HEK293 (cell line): ENCODE measurements at regions not wholly inside any gene's neighbourhood (a gene's known extent, or its start where the extent isn't known, plus 50 kb on each side); places are given as distances from the start of the nearest gene placed in this dataset.

Experiments
- YY1 ChIP-seq: fragments of 450-650 bp; formaldehyde crosslinking; IDR thresholded peaks from 2 replicates; pipeline ENCODE4 v1.5.1; 2018; ENCODE audit warnings: missing biosample characterization, missing genetic modification characterization
- ZBTB20 ChIP-seq: fragments of 450-650 bp; formaldehyde crosslinking; IDR thresholded peaks from 2 replicates; pipeline ENCODE4 v1.5.1; 2016; ENCODE audit warnings: missing biosample characterization, missing genetic modification characterization
- ZFP41 ChIP-seq: fragments of 450-650 bp; formaldehyde crosslinking; IDR thresholded peaks from 2 replicates; pipeline ENCODE4 v1.5.1; 2016; ENCODE audit warnings: missing biosample characterization, missing genetic modification characterization, borderline replicate concordance
- ZNF548 ChIP-seq: fragments of 450-650 bp; formaldehyde crosslinking; IDR thresholded peaks from 2 replicates; pipeline ENCODE4 v1.5.1; 2016; ENCODE audit warnings: missing biosample characterization, missing genetic modification characterization
- TF ChIP-seq, protein P1 (sequence below): fragments of 450-650 bp; formaldehyde crosslinking; IDR thresholded peaks from 2 replicates; pipeline ENCODE4 v1.5.1; 2016; ENCODE audit warnings: missing biosample characterization, missing genetic modification characterization

DNA sequence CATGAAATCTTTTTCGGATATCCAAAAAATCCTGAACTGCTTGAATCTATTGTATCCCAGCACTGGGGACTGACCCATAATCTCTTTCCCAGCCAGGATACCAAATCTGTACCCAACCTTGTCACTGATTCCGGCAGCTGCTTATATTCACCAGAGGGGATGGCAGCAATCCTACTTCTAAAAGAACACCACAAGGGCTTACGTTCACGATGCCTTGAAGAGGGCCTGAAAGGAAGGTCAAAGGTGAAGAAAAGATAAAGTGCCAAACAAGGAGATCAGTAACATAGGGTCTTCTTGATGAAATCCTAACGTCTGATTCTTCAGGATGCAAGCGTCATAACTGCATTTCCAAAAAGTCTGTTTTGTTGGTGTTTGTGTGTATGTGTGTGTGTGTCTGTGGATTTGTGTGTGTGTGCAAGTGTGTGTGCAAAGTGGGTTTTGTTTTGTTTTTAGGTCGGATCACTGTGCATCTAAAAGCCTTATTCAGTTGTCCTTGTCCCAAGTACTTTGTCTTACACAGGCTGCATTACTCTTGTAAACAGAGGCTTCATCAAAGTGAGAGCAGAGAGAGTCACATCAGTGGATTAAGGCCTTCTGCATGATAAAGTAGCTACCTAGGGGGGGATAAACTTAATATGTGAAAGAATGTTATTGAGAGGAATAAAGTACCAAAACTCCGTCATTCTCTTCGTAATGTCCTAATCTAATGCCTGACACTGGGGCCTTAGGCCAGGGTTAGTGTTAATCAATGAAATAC is 179.3 kb downstream of the BARHL2 start:
- TF ChIP-seq, protein P1, sequence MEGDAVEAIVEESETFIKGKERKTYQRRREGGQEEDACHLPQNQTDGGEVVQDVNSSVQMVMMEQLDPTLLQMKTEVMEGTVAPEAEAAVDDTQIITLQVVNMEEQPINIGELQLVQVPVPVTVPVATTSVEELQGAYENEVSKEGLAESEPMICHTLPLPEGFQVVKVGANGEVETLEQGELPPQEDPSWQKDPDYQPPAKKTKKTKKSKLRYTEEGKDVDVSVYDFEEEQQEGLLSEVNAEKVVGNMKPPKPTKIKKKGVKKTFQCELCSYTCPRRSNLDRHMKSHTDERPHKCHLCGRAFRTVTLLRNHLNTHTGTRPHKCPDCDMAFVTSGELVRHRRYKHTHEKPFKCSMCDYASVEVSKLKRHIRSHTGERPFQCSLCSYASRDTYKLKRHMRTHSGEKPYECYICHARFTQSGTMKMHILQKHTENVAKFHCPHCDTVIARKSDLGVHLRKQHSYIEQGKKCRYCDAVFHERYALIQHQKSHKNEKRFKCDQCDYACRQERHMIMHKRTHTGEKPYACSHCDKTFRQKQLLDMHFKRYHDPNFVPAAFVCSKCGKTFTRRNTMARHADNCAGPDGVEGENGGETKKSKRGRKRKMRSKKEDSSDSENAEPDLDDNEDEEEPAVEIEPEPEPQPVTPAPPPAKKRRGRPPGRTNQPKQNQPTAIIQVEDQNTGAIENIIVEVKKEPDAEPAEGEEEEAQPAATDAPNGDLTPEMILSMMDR (tag by site-specific recombination): no peak
- TF ChIP-seq YY1 (tag by site-specific recombination) (no peak), ZNF548 (tag by site-specific recombination) (no peak), ZFP41 (tag by site-specific recombination) (no peak), ZBTB20 (tag by site-specific recombination) (no peak)
